SK-N-MC (cell line): ENCODE measurements at regions not wholly inside any gene's neighbourhood (a gene's known extent, or its start where the extent isn't known, plus 50 kb on each side); places are given as distances from the start of the nearest gene placed in this dataset.

ENCODE experiments used
- EZH2 ChIP-seq: fragments of 200-600 bp; sonication (generic); IDR thresholded peaks from one replicate; pipeline ENCODE4 v1.6.1; 2017; ENCODE audit warnings: antibody characterized with exemption
- FOXP2 ChIP-seq: optimal IDR thresholded peaks from 2 replicates; pipeline ENCODE3; 2011; ENCODE audit warnings: mild to moderate bottlenecking, moderate library complexity; ENCODE audit not compliant: insufficient read depth; ENCODE audit errors: extremely low read length, control extremely low read depth
- POLR2AphosphoS5 ChIP-seq: IDR thresholded peaks from 2 replicates; pipeline ENCODE4 v1.6.1; 2012; ENCODE audit warnings: mild to moderate bottlenecking, low read depth, low read length, borderline replicate concordance

- TF ChIP-seq POLR2AphosphoS5 (no peak), EZH2 (no peak), FOXP2 (no peak)
Measured at GRCh38 chr1:222385955-222386354, 161.9 kb downstream of the HHIPL2 start.
